ENCODE measurements at regions not wholly inside any gene's neighbourhood (a gene's known extent, or its start where the extent isn't known, plus 50 kb on each side); places are given as distances from the start of the nearest gene placed in this dataset.

- TF ChIP-seq TAF1 (IDR thresholded peaks at IDR 0.05; ENCODE audit: borderline replicate concordance, low read depth, low read length), result no peak
- no peak for TF ChIP-seq POLR2AphosphoS5 (IDR thresholded peaks at IDR 0.05; ENCODE audit: low read depth, low read length)
- no peak for TF ChIP-seq POLR2A (IDR thresholded peaks at IDR 0.05; ENCODE audit: low read depth, low read length)
Measured at GRCh38 chr17:70539132-70539924, 370.0 kb downstream of the KCNJ2 start.
